ENCODE measurements at regions not wholly inside any gene's neighbourhood (a gene's known extent, or its start where the extent isn't known, plus 50 kb on each side); places are given as distances from the start of the nearest gene placed in this dataset.

DNA sequence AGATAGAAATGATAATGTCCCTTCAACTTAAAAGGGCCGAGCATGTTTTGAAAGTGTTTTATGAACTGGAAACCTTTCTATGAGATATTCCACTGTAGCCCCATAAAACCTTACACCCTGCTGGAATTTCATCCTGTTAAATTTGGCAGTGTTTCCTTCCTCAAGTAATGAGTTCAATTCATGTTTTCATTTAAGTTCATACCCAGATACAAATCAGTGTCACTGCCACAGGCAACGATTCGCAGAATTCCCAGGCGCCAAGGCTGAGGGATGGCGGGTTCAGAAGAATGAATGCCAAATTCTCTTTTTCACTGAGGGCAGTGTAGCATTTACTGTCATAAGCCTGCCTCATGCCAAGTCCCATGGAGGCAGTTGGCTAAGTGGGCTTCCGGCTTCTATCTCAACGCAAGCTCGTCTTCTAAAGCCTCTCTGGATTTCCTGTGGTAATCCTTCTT lies 511.8 kb upstream of the ID4 start:
- no peak overlapping the region for H3K4me3 ChIP-seq (ENCODE audit: low read length)
- no peak for TF ChIP-seq EZH2phosphoT487 (IDR thresholded peaks at IDR 0.05; ENCODE audit: borderline replicate concordance, low read length)
- no peak for TF ChIP-seq EZH2 (IDR thresholded peaks at IDR 0.05; ENCODE audit: low read length, unreplicated experiment)
- TF ChIP-seq, protein P1, sequence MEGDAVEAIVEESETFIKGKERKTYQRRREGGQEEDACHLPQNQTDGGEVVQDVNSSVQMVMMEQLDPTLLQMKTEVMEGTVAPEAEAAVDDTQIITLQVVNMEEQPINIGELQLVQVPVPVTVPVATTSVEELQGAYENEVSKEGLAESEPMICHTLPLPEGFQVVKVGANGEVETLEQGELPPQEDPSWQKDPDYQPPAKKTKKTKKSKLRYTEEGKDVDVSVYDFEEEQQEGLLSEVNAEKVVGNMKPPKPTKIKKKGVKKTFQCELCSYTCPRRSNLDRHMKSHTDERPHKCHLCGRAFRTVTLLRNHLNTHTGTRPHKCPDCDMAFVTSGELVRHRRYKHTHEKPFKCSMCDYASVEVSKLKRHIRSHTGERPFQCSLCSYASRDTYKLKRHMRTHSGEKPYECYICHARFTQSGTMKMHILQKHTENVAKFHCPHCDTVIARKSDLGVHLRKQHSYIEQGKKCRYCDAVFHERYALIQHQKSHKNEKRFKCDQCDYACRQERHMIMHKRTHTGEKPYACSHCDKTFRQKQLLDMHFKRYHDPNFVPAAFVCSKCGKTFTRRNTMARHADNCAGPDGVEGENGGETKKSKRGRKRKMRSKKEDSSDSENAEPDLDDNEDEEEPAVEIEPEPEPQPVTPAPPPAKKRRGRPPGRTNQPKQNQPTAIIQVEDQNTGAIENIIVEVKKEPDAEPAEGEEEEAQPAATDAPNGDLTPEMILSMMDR (conservative IDR thresholded peaks at IDR 0.05; ENCODE audit: low read depth, low read length): no peak
- H3K27me3 ChIP-seq (ENCODE audit: low read length): no peaks in the 10 kb centered on the region
- BruUV-seq (replicated peaks): no TSS peak
- intact Hi-C loops (cut with micrococcal nuclease): no loop called here
- H3K9me3 ChIP-seq (ENCODE audit: low read length): no peaks in the 10 kb centered on the region
- no peak overlapping the region for H3K27ac ChIP-seq (ENCODE audit: low read length)
- no peaks in the 10 kb centered on the region for H3K9me2 ChIP-seq (replicated peaks; ENCODE audit: low read length)
- H3K9ac ChIP-seq (ENCODE audit: low read length): no peak overlapping the region
- no peak overlapping the region for H3K4me2 ChIP-seq (ENCODE audit: low read length)
- DNase-seq (no peak), ATAC-seq (no peak)
- H3K36me3 ChIP-seq (ENCODE audit: low read depth, low read length): no peaks in the 10 kb centered on the region
- H4K20me1 ChIP-seq (ENCODE audit: low read length): no peaks in the 10 kb centered on the region
- CTCF ChIA-PET: no interaction called here
- H3K4me1 ChIP-seq (ENCODE audit: insufficient read depth, low read length): peaks cover 19% of the 10 kb centered on the region
- no peaks in the 10 kb centered on the region for H3K79me2 ChIP-seq (ENCODE audit: low read length)
- no peak overlapping the region for H2AFZ ChIP-seq (ENCODE audit: low read length)
- no peaks in the 10 kb centered on the region for H3F3A ChIP-seq (ENCODE audit: low read length, unreplicated experiment)
- POLR2A ChIA-PET (ENCODE audit: unreplicated experiment): interaction anchor here (0.5 kb wide), 1 partner anchor 13 kb away, joined by 3 read pairs; no protein-coding TSS in a partner anchor

DNA sequence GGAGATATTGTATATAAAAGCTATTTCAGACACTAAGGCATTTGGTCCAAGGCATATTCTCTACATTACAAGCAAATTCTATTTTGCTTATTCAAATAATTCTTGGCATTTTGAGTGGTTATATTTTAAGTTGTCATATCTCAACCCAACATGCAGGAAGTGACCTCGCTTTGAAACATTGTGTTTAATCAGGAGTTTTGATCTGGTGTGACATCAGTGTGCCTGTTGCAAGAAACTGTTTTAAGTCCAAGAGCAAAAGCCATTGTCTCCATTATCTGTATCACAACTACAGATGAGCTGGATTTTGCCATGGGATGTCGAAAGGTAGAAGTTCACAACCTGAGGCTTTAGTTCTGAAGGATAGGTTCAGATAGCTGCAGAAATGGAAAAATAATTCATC lies 509.9 kb upstream of the ID4 start:
- BruUV-seq (replicated peaks): no TSS peak

DNA sequence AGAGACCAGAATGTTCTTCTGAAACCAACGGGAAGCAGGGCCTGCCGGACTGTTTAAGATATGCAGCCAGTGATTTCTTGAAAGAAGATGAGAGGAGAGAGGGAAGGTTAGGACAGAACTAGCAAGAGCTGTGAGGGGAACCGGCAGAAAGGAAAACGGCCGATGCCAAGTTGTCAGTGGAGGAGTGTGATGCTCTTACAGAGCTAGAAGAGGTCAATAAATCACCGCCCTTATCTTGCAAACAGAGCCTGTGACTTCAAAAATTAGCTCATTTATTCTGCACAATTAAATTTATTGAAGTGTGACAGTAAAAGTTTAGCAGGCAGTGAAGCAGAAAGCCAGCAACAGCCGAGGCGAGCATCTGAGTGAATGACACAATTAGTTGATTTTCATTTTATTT lies 509.5 kb upstream of the ID4 start:
- no peak overlapping the region for H2AFZ ChIP-seq (ENCODE audit: low read length)
- H3K4me3 ChIP-seq (ENCODE audit: low read length): no peak overlapping the region
- ChIA-PET CTCF (no interaction called here), POLR2A (ENCODE audit: unreplicated experiment) (no interaction called here)
- no peaks in the 10 kb centered on the region for H3K27me3 ChIP-seq (ENCODE audit: low read length)
- no peaks in the 10 kb centered on the region for H3K9me2 ChIP-seq (replicated peaks; ENCODE audit: low read length)
- H3K79me2 ChIP-seq (ENCODE audit: low read length): no peaks in the 10 kb centered on the region
- H3K4me2 ChIP-seq (ENCODE audit: low read length): no peak overlapping the region
- H3K27ac ChIP-seq (ENCODE audit: low read length): no peak overlapping the region
- no peaks in the 10 kb centered on the region for H3K9me3 ChIP-seq (ENCODE audit: low read length)
- no TSS peak for BruUV-seq (replicated peaks)
- no peaks in the 10 kb centered on the region for H4K20me1 ChIP-seq (ENCODE audit: low read length)
- H3F3A ChIP-seq (ENCODE audit: low read length, unreplicated experiment): no peaks in the 10 kb centered on the region
- no peak for ATAC-seq
- no peak overlapping the region for H3K9ac ChIP-seq (ENCODE audit: low read length)
- intact Hi-C loops (cut with micrococcal nuclease): no loop called here
- DNase-seq: no peak
- H3K36me3 ChIP-seq (ENCODE audit: low read depth, low read length): no peaks in the 10 kb centered on the region
- TF ChIP-seq EZH2phosphoT487 (IDR thresholded peaks at IDR 0.05; ENCODE audit: borderline replicate concordance, low read length) (no peak), EZH2 (IDR thresholded peaks at IDR 0.05; ENCODE audit: low read length, unreplicated experiment) (no peak)
- TF ChIP-seq, protein P1 (conservative IDR thresholded peaks at IDR 0.05; ENCODE audit: low read depth, low read length): no peak
- peaks cover 35% of the 10 kb centered on the region for H3K4me1 ChIP-seq (ENCODE audit: insufficient read depth, low read length)

More for the DNA sequence above, 509.9 kb upstream of the ID4 start:
- intact Hi-C loops (cut with micrococcal nuclease): no loop called here
- Histone ChIP-seq H3K4me2 (ENCODE audit: low read length) (no peak overlapping the region), H3K4me1 (ENCODE audit: insufficient read depth, low read length) (peaks cover 33% of the 10 kb centered on the region), H3F3A (ENCODE audit: low read length, unreplicated experiment) (no peaks in the 10 kb centered on the region), H3K27ac (ENCODE audit: low read length) (no peak overlapping the region), H3K9me2 (replicated peaks; ENCODE audit: low read length) (no peaks in the 10 kb centered on the region), H3K79me2 (ENCODE audit: low read length) (no peaks in the 10 kb centered on the region), H4K20me1 (ENCODE audit: low read length) (no peaks in the 10 kb centered on the region), H3K9ac (ENCODE audit: low read length) (no peak overlapping the region), H3K9me3 (ENCODE audit: low read length) (no peaks in the 10 kb centered on the region), H3K27me3 (ENCODE audit: low read length) (no peaks in the 10 kb centered on the region), H3K36me3 (ENCODE audit: low read depth, low read length) (no peaks in the 10 kb centered on the region), H2AFZ (ENCODE audit: low read length) (no peak overlapping the region), H3K4me3 (ENCODE audit: low read length) (no peak overlapping the region)
- TF ChIP-seq EZH2 (IDR thresholded peaks at IDR 0.05; ENCODE audit: low read length, unreplicated experiment) (no peak), EZH2phosphoT487 (IDR thresholded peaks at IDR 0.05; ENCODE audit: borderline replicate concordance, low read length) (no peak)
- TF ChIP-seq, protein P1 (conservative IDR thresholded peaks at IDR 0.05; ENCODE audit: low read depth, low read length): no peak
- ChIA-PET CTCF (no interaction called here), POLR2A (ENCODE audit: unreplicated experiment) (no interaction called here)
- ATAC-seq (no peak), DNase-seq (peak; percentile 23)

Measured in PC-3 (cell line).